ENCODE measurements at regions not wholly inside any gene's neighbourhood (a gene's known extent, or its start where the extent isn't known, plus 50 kb on each side); places are given as distances from the start of the nearest gene placed in this dataset.

- Histone ChIP-seq H3K36me3 (ENCODE audit: control insufficient read depth, insufficient read depth, low read length) (no peaks in the 10 kb centered on the region), H3K27me3 (ENCODE audit: control insufficient read depth, insufficient read depth, low read length) (no peaks in the 10 kb centered on the region), H3K4me3 (ENCODE audit: low read depth, low read length) (no peak overlapping the region)
- no peak for DNase-seq (ENCODE audit: low read depth)
- POLR2A ChIA-PET, result no interaction called here
- CTCF ChIA-PET, result interaction anchor here (0.9 kb wide), 1 partner anchor 226 kb away, joined by 3 read pairs; no protein-coding TSS in a partner anchor
- no peak for TF ChIP-seq CTCF (IDR thresholded peaks at IDR 0.05; ENCODE audit: insufficient read depth, low read depth, low read length)
These were observed 611.7 kb upstream of the FAT1 start for GRCh38 chr4:187335339-187335738.

- no peak for DNase-seq (ENCODE audit: low read depth)
- Histone ChIP-seq H3K36me3 (ENCODE audit: control insufficient read depth, insufficient read depth, low read length) (no peaks in the 10 kb centered on the region), H3K4me3 (ENCODE audit: low read depth, low read length) (no peak overlapping the region), H3K27me3 (ENCODE audit: control insufficient read depth, insufficient read depth, low read length) (no peaks in the 10 kb centered on the region)
- POLR2A ChIA-PET, result no interaction called here
- CTCF ChIA-PET, result no interaction called here
- no peak for TF ChIP-seq CTCF (IDR thresholded peaks at IDR 0.05; ENCODE audit: insufficient read depth, low read depth, low read length)
These were observed 631.1 kb upstream of the FAT1 start for GRCh38 chr4:187354740-187355139.

- ChIA-PET CTCF (interaction anchor here (1.7 kb wide), 1 partner anchor 10 kb away, joined by 5 read pairs; no protein-coding TSS in a partner anchor), POLR2A (no interaction called here)
- no peaks in the 10 kb centered on the region for H3K36me3 ChIP-seq (ENCODE audit: control insufficient read depth, insufficient read depth, low read length)
- no peak for TF ChIP-seq CTCF (IDR thresholded peaks at IDR 0.05; ENCODE audit: insufficient read depth, low read depth, low read length)
- no peak for DNase-seq (ENCODE audit: low read depth)
- H3K4me3 ChIP-seq (ENCODE audit: low read depth, low read length), result no peak overlapping the region
- H3K27me3 ChIP-seq (ENCODE audit: control insufficient read depth, insufficient read depth, low read length), result no peaks in the 10 kb centered on the region
These were observed 633.5 kb upstream of the FAT1 start for GRCh38 chr4:187357045-187357643.

- Histone ChIP-seq H3K4me3 (ENCODE audit: low read depth, low read length) (no peak overlapping the region), H3K27me3 (ENCODE audit: control insufficient read depth, insufficient read depth, low read length) (no peaks in the 10 kb centered on the region), H3K36me3 (ENCODE audit: control insufficient read depth, insufficient read depth, low read length) (no peaks in the 10 kb centered on the region)
- TF ChIP-seq CTCF (IDR thresholded peaks at IDR 0.05; ENCODE audit: insufficient read depth, low read depth, low read length), result no peak
- DNase-seq (ENCODE audit: low read depth), result no peak
- ChIA-PET POLR2A (no interaction called here), CTCF (no interaction called here)
These were observed 634.2 kb upstream of the FAT1 start for GRCh38 chr4:187357821-187358220.

GRCh38 chr4:187362937-187363857 is 632.4 kb upstream of the ZFP42 start:
- no peak overlapping the region for H3K4me3 ChIP-seq (ENCODE audit: low read depth, low read length)
- H3K36me3 ChIP-seq (ENCODE audit: control insufficient read depth, insufficient read depth, low read length), result no peaks in the 10 kb centered on the region
- TF ChIP-seq CTCF (IDR thresholded peaks at IDR 0.05; ENCODE audit: insufficient read depth, low read depth, low read length), result no peak
- ChIA-PET CTCF (interaction anchor here (0.6 to 1.7 kb wide), 2 partner anchors 17 to 187 kb away, joined by 3 to 4 read pairs; no protein-coding TSS in a partner anchor), POLR2A (no interaction called here)
- H3K27me3 ChIP-seq (ENCODE audit: control insufficient read depth, insufficient read depth, low read length), result no peaks in the 10 kb centered on the region
- no peak for DNase-seq (ENCODE audit: low read depth)

Measured in BJ (cell line).